Nephron (organoid): ENCODE measurements at regions not wholly inside any gene's neighbourhood (a gene's known extent, or its start where the extent isn't known, plus 50 kb on each side); places are given as distances from the start of the nearest gene placed in this dataset.

Experiments used
- H3K27ac Mint-ChIP-seq, 3 experiments: 2 replicates each; pipeline ENCODE4 v1.8.0; 2020; ENCODE audit warnings: mixed read lengths in 3 of 3, mild to moderate bottlenecking in 2 of 3, moderate library complexity in 1 of 3
- H3K27me3 Mint-ChIP-seq: 2 replicates; pipeline ENCODE4 v1.8.0; 2021; ENCODE audit warnings: low read depth, mild to moderate bottlenecking, moderate library complexity, mixed read lengths
- H3K36me3 Mint-ChIP-seq: 2 replicates; pipeline ENCODE4 v1.8.0; 2020; ENCODE audit warnings: low read depth, mixed read lengths
- H3K4me1 Mint-ChIP-seq: 2 replicates; pipeline ENCODE4 v1.8.0; 2020; ENCODE audit warnings: mixed read lengths
- H3K4me3 Mint-ChIP-seq, 3 experiments: 2 replicates each; pipeline ENCODE4 v1.8.0; 2020; ENCODE audit warnings: mild to moderate bottlenecking in 3 of 3, mixed read lengths in 3 of 3, moderate library complexity in 2 of 3
- H3K9me3 Mint-ChIP-seq: 2 replicates; pipeline ENCODE4 v1.8.0; 2020; ENCODE audit warnings: mixed read lengths
- TF ChIP-seq, protein P1 (sequence below), 3 experiments: fragments of 200-600 bp; sonication (generic); IDR thresholded peaks; one replicate each; pipeline ENCODE4 v1.5.0; 2021; ENCODE audit warnings: antibody characterized with exemption in 3 of 3; ENCODE audit not compliant: unreplicated experiment in 3 of 3

DNA sequence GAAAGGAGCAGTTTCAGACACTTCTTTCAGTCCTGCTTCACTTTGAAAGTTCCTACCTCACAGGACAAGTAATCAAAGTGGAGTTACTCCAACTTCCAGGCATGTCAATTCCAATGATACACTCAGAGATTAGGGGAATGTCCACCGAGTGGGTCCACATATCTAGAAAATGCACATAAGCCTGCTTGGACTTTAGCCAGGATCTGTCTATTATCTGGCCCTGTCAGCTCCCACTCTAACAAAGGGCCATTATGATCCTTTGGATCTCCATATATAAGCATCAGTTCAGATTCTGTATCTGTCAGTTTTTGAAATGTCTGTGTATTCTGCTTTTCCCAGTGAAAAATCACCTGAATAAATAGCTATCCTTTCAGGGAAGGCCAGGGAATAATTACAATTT, 112.9 kb upstream of the ATXN7L3B start:
- Mint-ChIP-seq H3K4me3 (no peak overlapping the region), H3K27me3 (no peaks in the 10 kb centered on the region), H3K4me1 (no peaks in the 10 kb centered on the region), H3K36me3 (no peaks in the 10 kb centered on the region), H3K9me3 (no peaks in the 10 kb centered on the region), H3K27ac (no peak overlapping the region)
- TF ChIP-seq, protein P1, sequence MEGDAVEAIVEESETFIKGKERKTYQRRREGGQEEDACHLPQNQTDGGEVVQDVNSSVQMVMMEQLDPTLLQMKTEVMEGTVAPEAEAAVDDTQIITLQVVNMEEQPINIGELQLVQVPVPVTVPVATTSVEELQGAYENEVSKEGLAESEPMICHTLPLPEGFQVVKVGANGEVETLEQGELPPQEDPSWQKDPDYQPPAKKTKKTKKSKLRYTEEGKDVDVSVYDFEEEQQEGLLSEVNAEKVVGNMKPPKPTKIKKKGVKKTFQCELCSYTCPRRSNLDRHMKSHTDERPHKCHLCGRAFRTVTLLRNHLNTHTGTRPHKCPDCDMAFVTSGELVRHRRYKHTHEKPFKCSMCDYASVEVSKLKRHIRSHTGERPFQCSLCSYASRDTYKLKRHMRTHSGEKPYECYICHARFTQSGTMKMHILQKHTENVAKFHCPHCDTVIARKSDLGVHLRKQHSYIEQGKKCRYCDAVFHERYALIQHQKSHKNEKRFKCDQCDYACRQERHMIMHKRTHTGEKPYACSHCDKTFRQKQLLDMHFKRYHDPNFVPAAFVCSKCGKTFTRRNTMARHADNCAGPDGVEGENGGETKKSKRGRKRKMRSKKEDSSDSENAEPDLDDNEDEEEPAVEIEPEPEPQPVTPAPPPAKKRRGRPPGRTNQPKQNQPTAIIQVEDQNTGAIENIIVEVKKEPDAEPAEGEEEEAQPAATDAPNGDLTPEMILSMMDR (IDR thresholded peaks at IDR 0.05; ENCODE audit: unreplicated experiment in 3 of 3), result no peak

DNA sequence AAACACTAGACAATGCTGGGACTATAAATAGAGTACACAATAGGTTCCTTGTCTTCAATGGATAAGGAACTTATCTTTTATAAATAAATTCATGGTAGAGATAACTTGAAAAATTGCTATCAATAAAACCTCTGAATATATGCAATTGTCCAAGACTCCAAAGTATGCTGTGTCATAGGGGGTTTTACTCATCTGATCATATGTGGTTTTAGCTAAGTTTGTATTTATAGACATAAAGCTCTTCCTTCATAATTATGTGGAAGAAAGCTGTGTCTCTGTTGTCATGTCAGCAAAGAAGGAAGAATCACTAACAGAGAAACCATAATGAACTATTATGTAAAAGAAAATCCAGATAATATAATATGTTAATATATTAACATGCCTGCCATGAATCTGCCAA, 111.5 kb upstream of the ATXN7L3B start:
- TF ChIP-seq, protein P1 (IDR thresholded peaks at IDR 0.05; ENCODE audit: unreplicated experiment in 3 of 3), result no peak
- Mint-ChIP-seq H3K27ac (no peak overlapping the region), H3K27me3 (no peaks in the 10 kb centered on the region), H3K9me3 (no peaks in the 10 kb centered on the region), H3K36me3 (no peaks in the 10 kb centered on the region), H3K4me1 (no peaks in the 10 kb centered on the region), H3K4me3 (no peak overlapping the region)

DNA sequence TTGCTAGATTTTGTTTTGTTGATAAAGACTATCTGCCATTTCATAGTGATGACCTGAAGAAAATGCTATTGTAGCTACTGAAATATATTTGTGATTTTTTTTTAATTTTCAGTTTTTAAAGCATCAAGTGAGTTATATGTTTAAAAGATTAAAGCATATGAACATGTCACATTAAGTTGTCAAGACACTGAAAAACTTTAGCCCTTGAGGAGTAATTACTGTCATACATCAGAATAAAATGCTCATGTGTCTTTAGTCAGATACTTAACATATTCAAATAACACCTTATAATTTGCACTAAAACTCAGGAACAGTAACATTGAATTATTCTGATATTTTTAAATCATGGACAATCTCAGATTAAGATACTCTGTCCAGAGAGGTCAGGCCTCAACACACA, 108.1 kb upstream of the ATXN7L3B start:
- Mint-ChIP-seq H3K27ac (no peak overlapping the region), H3K4me1 (no peaks in the 10 kb centered on the region), H3K4me3 (no peak overlapping the region), H3K36me3 (no peaks in the 10 kb centered on the region), H3K9me3 (no peaks in the 10 kb centered on the region), H3K27me3 (no peaks in the 10 kb centered on the region)
- TF ChIP-seq, protein P1 (IDR thresholded peaks at IDR 0.05; ENCODE audit: unreplicated experiment in 3 of 3), result no peak

DNA sequence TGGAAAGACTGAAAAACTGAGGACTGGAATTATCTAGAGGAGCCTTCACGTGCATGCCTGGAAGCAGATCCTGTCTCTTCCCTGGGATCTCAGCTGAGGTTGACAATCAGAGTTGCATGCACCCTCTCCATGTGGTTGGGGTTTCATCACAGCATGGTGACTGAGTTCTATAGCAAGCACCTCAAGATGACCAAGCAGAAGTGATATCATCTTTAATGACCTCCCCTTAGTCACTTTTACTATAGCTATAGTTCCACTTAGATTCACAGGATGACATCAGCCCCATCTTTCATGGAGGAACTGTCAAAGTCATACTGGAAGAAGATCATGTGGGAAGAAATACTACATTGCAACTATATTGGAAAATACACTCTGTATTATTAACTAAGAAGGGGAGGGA, 105.8 kb upstream of the ATXN7L3B start:
- H3K4me1 Mint-ChIP-seq, result no peaks in the 10 kb centered on the region
- TF ChIP-seq, protein P1 (IDR thresholded peaks at IDR 0.05; ENCODE audit: unreplicated experiment in 3 of 3), result no peak
- no peaks in the 10 kb centered on the region for H3K27me3 Mint-ChIP-seq
- H3K36me3 Mint-ChIP-seq, result no peaks in the 10 kb centered on the region
- H3K27ac Mint-ChIP-seq, result no peak overlapping the region
- H3K4me3 Mint-ChIP-seq, result no peak overlapping the region
- H3K9me3 Mint-ChIP-seq, result no peaks in the 10 kb centered on the region

- Mint-ChIP-seq H3K27ac (no peak overlapping the region), H3K36me3 (no peaks in the 10 kb centered on the region), H3K27me3 (peaks cover 4% of the 10 kb centered on the region), H3K4me1 (no peaks in the 10 kb centered on the region), H3K9me3 (no peaks in the 10 kb centered on the region), H3K4me3 (no peak overlapping the region)
- TF ChIP-seq, protein P1 (IDR thresholded peaks at IDR 0.05; ENCODE audit: unreplicated experiment in 3 of 3), result no peak
These were observed 97.2 kb upstream of the ATXN7L3B start for GRCh38 chr12:74440469-74440868.

DNA sequence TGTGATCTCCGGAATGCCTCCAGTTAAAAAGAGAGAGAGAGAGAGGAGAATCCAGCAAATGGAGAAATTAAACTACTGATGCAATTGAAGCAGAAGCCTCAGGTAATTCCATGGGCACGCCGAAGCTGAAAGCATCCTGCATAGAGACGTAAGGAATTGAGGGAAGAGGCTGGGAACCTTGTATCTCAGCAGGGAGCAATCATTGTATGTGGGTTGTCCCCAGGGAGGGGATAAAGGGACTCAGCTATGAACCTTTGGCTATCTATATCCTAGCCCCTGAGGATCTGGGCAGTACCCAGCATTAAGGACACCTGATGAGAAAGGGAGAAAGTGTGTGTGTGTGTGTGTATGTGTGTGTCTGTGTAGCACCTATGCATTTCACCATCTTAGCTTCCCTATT, 95.8 kb upstream of the ATXN7L3B start:
- H3K4me3 Mint-ChIP-seq, result no peak overlapping the region
- peaks cover 4% of the 10 kb centered on the region for H3K27me3 Mint-ChIP-seq
- H3K27ac Mint-ChIP-seq, result no peak overlapping the region
- H3K9me3 Mint-ChIP-seq, result no peaks in the 10 kb centered on the region
- no peaks in the 10 kb centered on the region for H3K36me3 Mint-ChIP-seq
- TF ChIP-seq, protein P1 (IDR thresholded peaks at IDR 0.05; ENCODE audit: unreplicated experiment in 3 of 3), result no peak
- no peaks in the 10 kb centered on the region for H3K4me1 Mint-ChIP-seq
